Heart left ventricle (tissue), 13 donors: ENCODE measurements at regions not wholly inside any gene's neighbourhood (a gene's known extent, or its start where the extent isn't known, plus 50 kb on each side); places are given as distances from the start of the nearest gene placed in this dataset.

ENCODE experiments used
- POLR2A ChIP-seq, 2 donors: fragments of 450-650 bp; IDR thresholded peaks; one replicate each; pipeline ENCODE4 v1.6.1; 2017; ENCODE audit warnings: antibody characterized with exemption in 2 of 2, mild to moderate bottlenecking in 2 of 2, moderate library complexity in 2 of 2
- TF ChIP-seq, protein P1 (sequence below), 12 donors: fragments of 200-600 bp; sonication (generic) in 4 of 12; IDR thresholded peaks; one replicate each; pipeline versions ENCODE4 v1.5.0 to v1.8.0; 2018 to 2022; ENCODE audit warnings: antibody characterized with exemption in 12 of 12, mild to moderate bottlenecking in 5 of 12
- donor health status: ischemic (EF 13 %, LVEDD 7.1; RV severe dilation, severe dysfunction).
- donor health status: DM: no; HTN: yes; CAD: no.
- donor health status: DM: no; HTN: no; CAD: no.
- donor health status: ischemic (EF 25% LVEDD 6.9; RV normal size, moderate dysfunction).
- donor health status: ischemic (EF 25% LVEDD 5.7; RV mildly dilated, moderate dysfunction).
- donor health status: ischemic (EF 35%, LVEDD 5.7; RV mildly dilated, moderate dysfunction).
- donor health status: nonischemic (EF 11% LVEDD 7.7; RV severe dilation, severe dysfunction).
- donor health status: DM: yes; HTN: yes; CAD: no.
- donor health status: PGD.
- donor health status: ischemic (EF 29% LVEDD 5.4; RV normal size, mild dysfunction).
- donor health status: nonischemic (EF 23%, LVEDD 6.1; RV moderate dilation, normal function).

DNA sequence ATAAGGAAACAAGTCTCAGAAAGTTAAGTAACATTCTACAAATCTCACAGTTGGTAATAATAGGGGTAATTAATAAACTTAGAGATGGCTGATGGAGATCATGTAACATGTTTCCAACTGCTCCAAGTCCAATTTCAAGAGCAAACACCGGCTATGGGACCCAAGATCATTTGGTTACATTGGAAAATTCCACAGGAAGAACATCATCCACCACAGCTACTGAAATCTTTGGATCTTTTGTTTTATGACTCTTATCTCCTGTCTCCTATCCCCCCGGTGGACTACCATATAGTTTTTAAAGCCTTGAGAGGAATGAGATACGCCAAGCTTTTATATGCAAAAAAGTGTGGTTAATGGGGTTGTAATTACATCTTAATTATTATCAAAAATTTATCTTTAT, 216.1 kb downstream of the WNT5A start:
- TF ChIP-seq, protein P1, sequence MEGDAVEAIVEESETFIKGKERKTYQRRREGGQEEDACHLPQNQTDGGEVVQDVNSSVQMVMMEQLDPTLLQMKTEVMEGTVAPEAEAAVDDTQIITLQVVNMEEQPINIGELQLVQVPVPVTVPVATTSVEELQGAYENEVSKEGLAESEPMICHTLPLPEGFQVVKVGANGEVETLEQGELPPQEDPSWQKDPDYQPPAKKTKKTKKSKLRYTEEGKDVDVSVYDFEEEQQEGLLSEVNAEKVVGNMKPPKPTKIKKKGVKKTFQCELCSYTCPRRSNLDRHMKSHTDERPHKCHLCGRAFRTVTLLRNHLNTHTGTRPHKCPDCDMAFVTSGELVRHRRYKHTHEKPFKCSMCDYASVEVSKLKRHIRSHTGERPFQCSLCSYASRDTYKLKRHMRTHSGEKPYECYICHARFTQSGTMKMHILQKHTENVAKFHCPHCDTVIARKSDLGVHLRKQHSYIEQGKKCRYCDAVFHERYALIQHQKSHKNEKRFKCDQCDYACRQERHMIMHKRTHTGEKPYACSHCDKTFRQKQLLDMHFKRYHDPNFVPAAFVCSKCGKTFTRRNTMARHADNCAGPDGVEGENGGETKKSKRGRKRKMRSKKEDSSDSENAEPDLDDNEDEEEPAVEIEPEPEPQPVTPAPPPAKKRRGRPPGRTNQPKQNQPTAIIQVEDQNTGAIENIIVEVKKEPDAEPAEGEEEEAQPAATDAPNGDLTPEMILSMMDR (IDR thresholded peaks at IDR 0.05), result no peak
- no peak for TF ChIP-seq POLR2A (IDR thresholded peaks at IDR 0.05)
